Upper lobe of left lung (tissue), 4 donors: ENCODE measurements at regions not wholly inside any gene's neighbourhood (a gene's known extent, or its start where the extent isn't known, plus 50 kb on each side); places are given as distances from the start of the nearest gene placed in this dataset.

Source experiments
- CTCF ChIP-seq, 6 experiments: fragments of 450-650 bp in 4 of 6; fragments of 200-600 bp in 2 of 6; sonication (generic) in 2 of 6; IDR thresholded peaks; one replicate each; pipeline ENCODE4 v1.5.1; 2016 to 2019; ENCODE audit warnings: antibody characterized with exemption in 6 of 6
- POLR2A ChIP-seq, 4 donors: fragments of 450-650 bp; IDR thresholded peaks; one replicate each; pipeline ENCODE4 v1.5.1; 2016 to 2017; ENCODE audit warnings: antibody characterized with exemption in 4 of 4, mild to moderate bottlenecking in 2 of 4
- POLR2AphosphoS5 ChIP-seq, 2 donors: sonication (generic); formaldehyde crosslinking; IDR thresholded peaks; one replicate each; pipeline ENCODE4 v1.5.1; 2017; ENCODE audit warnings: antibody characterized with exemption in 2 of 2

GRCh38 chr10:118820326-118821116 is 65.8 kb upstream of the CACUL1 start:
- TF ChIP-seq CTCF (IDR thresholded peaks at IDR 0.05) (no peak), POLR2A (IDR thresholded peaks at IDR 0.05) (no peak), POLR2AphosphoS5 (IDR thresholded peaks at IDR 0.05) (no peak)
